IPS-20b (cell line): ENCODE measurements at regions not wholly inside any gene's neighbourhood (a gene's known extent, or its start where the extent isn't known, plus 50 kb on each side); places are given as distances from the start of the nearest gene placed in this dataset.

Experiments
- H3K27ac ChIP-seq: one replicate; pipeline ENCODE4 v1.5.1; 2013; ENCODE audit warnings: low read length
- H3K27me3 ChIP-seq: 2 replicates; pipeline ENCODE4 v1.6.1; 2013; ENCODE audit warnings: mild to moderate bottlenecking, low read length, inconsistent platforms; ENCODE audit not compliant: insufficient read depth
- H3K36me3 ChIP-seq: 2 replicates; pipeline ENCODE4 v1.6.1; 2013; ENCODE audit warnings: low read depth, mild to moderate bottlenecking, inconsistent platforms, low read length, moderate library complexity; ENCODE audit not compliant: insufficient read depth
- H3K4me1 ChIP-seq: 2 replicates; pipeline ENCODE4 v1.6.1; 2013; ENCODE audit warnings: mild to moderate bottlenecking, control low read depth, inconsistent platforms, low read length, moderate library complexity; ENCODE audit not compliant: insufficient read depth
- H3K4me3 ChIP-seq: 2 replicates; pipeline ENCODE4 v1.5.1; 2013; ENCODE audit warnings: mild to moderate bottlenecking, low read length, inconsistent platforms
- H3K9ac ChIP-seq: 2 replicates; pipeline ENCODE4 v1.6.1; 2013; ENCODE audit warnings: low read depth, mild to moderate bottlenecking, inconsistent platforms, low read length, moderate library complexity
- H3K9me3 ChIP-seq: 2 replicates; pipeline ENCODE4 v1.6.1; 2013; ENCODE audit warnings: mild to moderate bottlenecking, low read depth, low read length, inconsistent platforms; ENCODE audit not compliant: insufficient read depth

DNA sequence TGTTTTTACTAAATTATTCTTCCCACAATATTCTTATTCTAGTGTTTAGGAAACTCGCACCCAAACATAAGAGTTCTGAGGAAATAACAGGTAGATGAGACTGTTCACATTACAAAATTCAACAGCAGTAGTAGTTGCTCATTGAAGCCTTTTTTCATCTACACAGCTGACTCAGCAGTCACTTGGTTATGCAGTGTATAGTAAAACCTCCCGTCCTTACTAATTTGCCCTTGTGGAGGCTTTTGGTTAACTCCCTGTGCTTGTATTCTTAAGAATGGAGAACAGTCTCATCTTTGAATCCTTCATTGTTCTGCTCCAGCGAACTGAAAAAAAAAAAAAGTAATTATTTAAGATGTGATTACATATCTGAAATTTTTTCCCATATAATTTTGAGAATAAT is 1716.6 kb downstream of the PCDH7 start:
- no peaks in the 10 kb centered on the region for H3K9me3 ChIP-seq
- H3K27ac ChIP-seq, result no peak overlapping the region
- H3K4me1 ChIP-seq, result no peaks in the 10 kb centered on the region
- no peaks in the 10 kb centered on the region for H3K27me3 ChIP-seq
- H3K36me3 ChIP-seq, result no peaks in the 10 kb centered on the region
- no peak overlapping the region for H3K4me3 ChIP-seq
- no peak overlapping the region for H3K9ac ChIP-seq

DNA sequence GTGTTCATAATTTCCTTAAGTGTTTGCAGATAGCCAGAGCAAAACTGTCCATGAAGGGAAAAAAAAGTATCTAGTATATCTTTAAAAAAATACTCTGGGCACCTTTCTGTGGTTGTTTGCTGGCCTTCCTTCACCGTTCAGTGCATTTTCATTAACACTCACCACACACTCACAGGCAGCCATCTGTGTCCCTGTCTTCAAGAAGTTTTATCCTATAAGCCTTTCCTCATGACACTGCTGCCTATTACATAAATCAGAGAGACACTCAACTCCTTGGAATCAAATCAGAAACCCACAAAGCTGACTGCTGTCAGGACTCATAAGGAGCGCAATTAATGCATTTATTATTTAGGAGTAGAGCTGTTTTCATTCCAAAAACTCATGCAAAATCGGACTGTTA is 1720.2 kb downstream of the PCDH7 start:
- Histone ChIP-seq H3K9me3 (no peaks in the 10 kb centered on the region), H3K4me3 (no peak overlapping the region)

DNA sequence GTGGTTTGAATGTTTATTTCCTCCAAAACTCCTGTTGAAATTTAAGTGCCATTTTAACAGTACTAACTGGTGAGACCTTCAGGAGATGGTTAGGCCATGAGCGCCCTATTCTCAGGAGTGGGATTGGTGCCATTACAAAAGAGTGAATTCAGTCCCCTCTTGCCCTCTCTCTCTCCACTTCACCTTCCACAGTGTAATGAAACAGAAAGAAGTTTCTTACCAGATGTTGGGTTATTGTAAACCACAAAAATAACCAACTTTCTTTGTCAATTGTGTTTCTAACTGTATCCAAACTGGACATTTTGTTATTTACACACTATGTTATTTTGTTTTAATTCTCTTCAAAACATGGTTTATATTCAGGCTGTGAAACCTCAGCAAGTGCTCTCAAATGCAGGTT is 1734.3 kb downstream of the PCDH7 start:
- no peaks in the 10 kb centered on the region for H3K27me3 ChIP-seq
- no peaks in the 10 kb centered on the region for H3K9me3 ChIP-seq
- H3K4me1 ChIP-seq, result no peaks in the 10 kb centered on the region
- H3K4me3 ChIP-seq, result no peak overlapping the region
- no peak overlapping the region for H3K27ac ChIP-seq
- no peaks in the 10 kb centered on the region for H3K36me3 ChIP-seq
- no peak overlapping the region for H3K9ac ChIP-seq

More for the DNA sequence above, 1720.2 kb downstream of the PCDH7 start:
- Histone ChIP-seq H3K36me3 (no peaks in the 10 kb centered on the region), H3K27ac (no peak overlapping the region), H3K27me3 (no peaks in the 10 kb centered on the region), H3K4me1 (no peaks in the 10 kb centered on the region), H3K9ac (no peak overlapping the region)

DNA sequence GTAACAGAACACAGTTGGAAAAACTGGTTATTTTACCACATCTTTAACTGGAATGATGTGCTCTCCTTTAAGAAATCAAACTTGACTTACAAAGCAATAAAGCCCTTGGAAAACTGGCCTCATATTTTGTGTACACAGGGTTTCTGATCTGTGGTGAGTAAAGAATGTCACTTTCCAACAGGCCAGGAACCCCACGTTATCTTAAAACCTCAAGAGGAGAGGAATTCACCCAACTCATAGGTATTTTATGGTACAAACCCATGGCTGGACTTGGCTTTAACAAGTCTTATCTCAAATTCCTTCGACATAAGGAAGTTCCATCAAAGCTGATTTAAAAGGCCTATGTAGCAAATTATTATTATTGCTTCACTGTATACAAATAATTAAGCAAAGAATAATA is 1735.1 kb downstream of the PCDH7 start:
- H3K27me3 ChIP-seq, result no peaks in the 10 kb centered on the region
- H3K9me3 ChIP-seq, result no peaks in the 10 kb centered on the region
- no peaks in the 10 kb centered on the region for H3K36me3 ChIP-seq
- H3K27ac ChIP-seq, result no peak overlapping the region
- no peak overlapping the region for H3K4me3 ChIP-seq
- no peak overlapping the region for H3K9ac ChIP-seq
- no peaks in the 10 kb centered on the region for H3K4me1 ChIP-seq

DNA sequence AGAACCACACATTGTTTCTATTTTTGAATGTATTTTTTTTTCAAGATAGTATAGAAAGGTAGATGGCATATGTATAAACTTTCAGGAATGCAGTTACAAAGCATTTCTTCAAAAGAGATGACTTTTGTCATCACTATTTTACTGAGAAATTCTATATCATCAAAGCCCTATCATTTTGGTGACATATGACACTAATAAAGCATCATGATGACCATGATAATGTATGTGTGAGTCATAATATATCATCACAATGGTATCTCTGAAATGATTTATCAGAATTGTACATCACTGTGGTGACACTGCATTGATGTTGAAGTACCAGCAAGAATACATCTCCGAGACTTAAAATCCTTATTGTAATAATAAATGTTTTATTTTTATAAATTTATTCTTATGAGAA is 1740.8 kb downstream of the PCDH7 start:
- no peaks in the 10 kb centered on the region for H3K27me3 ChIP-seq

DNA sequence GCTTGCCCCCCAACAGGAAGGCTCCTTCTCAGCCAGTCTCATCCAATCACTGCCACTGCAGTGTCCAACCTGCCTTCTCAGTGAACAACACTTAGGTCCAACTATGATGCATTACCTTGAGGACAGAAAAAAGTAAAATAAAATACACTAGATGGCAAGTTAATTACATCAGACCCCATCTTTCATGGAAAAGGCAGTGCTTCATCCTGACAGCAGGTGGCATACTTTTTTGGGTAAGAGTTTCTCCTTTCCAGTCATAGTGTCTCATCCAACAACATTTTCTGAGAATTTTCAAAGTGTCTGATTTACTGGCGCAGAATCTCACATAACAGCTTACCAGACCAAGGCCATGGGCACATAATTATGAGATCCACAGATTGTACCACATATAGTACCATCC is 1742.8 kb downstream of the PCDH7 start:
- no peaks in the 10 kb centered on the region for H3K9me3 ChIP-seq

More for the DNA sequence above, 1740.8 kb downstream of the PCDH7 start:
- Histone ChIP-seq H3K9me3 (no peaks in the 10 kb centered on the region), H3K27ac (no peak overlapping the region), H3K9ac (no peak overlapping the region), H3K36me3 (no peaks in the 10 kb centered on the region), H3K4me3 (no peak overlapping the region), H3K4me1 (no peaks in the 10 kb centered on the region)

DNA sequence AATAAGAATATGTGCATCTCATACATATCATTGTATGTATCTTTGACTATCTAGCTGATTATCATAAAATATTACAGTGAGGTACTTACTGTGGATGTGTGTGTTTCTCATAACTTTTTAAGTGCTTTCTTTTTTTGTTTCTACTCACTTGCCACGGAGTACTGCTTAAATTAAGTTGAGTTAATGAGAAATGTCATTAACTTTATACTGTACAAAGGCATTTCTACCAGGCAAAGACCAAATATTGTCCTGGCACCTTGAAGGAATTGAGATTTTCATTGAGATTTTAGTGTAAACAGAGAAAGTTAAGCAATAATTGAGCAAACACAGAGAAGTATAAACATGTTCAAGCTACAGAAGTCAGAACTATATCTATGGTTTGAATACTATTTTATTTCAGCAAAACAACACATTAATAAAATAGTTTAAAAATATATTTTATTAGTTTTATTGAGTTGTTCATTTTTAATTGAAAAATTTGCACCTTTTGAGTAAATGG is 1750.0 kb downstream of the PCDH7 start:
- Histone ChIP-seq H3K27ac (no peak overlapping the region), H3K36me3 (no peaks in the 10 kb centered on the region), H3K4me3 (no peak overlapping the region), H3K27me3 (no peaks in the 10 kb centered on the region), H3K4me1 (no peaks in the 10 kb centered on the region), H3K9me3 (no peaks in the 10 kb centered on the region), H3K9ac (no peak overlapping the region)

More for the DNA sequence above, 1742.8 kb downstream of the PCDH7 start:
- no peak overlapping the region for H3K9ac ChIP-seq
- no peak overlapping the region for H3K27ac ChIP-seq
- H3K4me3 ChIP-seq, result no peak overlapping the region
- no peaks in the 10 kb centered on the region for H3K36me3 ChIP-seq
- no peaks in the 10 kb centered on the region for H3K27me3 ChIP-seq
- no peaks in the 10 kb centered on the region for H3K4me1 ChIP-seq

DNA sequence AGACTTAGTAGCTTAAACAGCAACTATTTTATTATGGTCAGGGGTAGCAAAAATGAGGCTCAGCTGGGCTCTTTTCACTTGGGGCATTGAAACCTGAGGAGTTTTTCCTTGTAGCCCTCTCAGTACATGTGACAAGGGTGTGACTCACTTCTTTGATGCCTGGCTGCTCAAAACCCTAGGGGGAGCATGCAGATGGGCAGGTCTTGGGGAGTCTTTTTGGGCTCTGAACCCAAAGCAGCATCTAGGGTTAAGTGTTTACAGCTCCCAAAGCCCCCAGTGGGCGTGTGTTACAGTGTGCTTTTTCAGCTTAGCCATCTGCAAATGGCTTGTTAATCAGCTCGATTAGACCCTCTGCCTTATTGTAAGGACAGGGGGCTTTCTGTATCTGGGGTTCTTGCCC is 1752.7 kb downstream of the PCDH7 start:
- H3K9ac ChIP-seq, result no peak overlapping the region
- H3K4me3 ChIP-seq, result no peak overlapping the region
- no peak overlapping the region for H3K27ac ChIP-seq
- no peaks in the 10 kb centered on the region for H3K4me1 ChIP-seq
- H3K27me3 ChIP-seq, result no peaks in the 10 kb centered on the region
- H3K36me3 ChIP-seq, result no peaks in the 10 kb centered on the region
- H3K9me3 ChIP-seq, result no peaks in the 10 kb centered on the region

DNA sequence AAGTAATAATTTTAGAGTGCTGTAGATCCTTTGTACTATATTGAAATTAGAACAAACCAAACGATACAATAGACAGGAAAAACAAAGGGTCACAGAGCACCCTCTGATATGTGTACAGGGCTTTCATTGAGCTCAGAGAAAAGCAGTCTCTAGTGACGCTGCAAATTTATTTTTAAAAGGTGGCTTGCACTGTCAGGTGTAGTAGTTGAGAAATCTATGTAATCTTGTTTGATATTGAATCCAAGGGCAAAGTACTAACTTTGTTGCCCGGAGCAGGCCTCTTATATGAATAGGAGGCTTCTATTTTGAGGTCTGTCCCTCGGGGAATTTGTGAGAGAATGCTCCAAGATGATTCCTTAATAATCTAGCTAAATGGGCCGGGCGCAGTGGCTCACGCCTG is 1755.5 kb downstream of the PCDH7 start:
- Histone ChIP-seq H3K36me3 (no peaks in the 10 kb centered on the region), H3K27ac (no peak overlapping the region), H3K4me3 (no peak overlapping the region), H3K9ac (no peak overlapping the region), H3K9me3 (no peaks in the 10 kb centered on the region), H3K4me1 (no peaks in the 10 kb centered on the region), H3K27me3 (no peaks in the 10 kb centered on the region)

DNA sequence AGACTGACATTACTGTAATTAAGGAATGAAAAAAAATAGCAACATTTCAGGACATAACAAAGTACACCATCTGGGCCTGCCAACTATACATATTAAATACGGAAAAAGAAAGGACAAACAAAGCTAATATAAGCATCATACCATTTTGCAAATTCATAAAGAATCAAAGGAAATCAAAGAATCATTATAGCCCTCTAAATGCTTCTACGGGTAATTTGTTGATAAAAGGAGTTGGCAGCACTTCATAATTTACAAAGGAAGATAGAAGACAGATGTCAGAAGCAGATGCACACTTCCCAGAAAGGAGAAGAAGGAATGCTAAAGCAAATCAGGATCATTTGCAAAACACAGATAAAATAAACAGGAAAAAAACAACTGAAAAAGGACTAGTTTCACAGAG is 1757.3 kb downstream of the PCDH7 start:
- no peaks in the 10 kb centered on the region for H3K36me3 ChIP-seq
- no peak overlapping the region for H3K4me3 ChIP-seq
- H3K27me3 ChIP-seq, result no peaks in the 10 kb centered on the region
- H3K4me1 ChIP-seq, result no peaks in the 10 kb centered on the region
- no peak overlapping the region for H3K27ac ChIP-seq
- H3K9me3 ChIP-seq, result no peaks in the 10 kb centered on the region
- no peak overlapping the region for H3K9ac ChIP-seq

DNA sequence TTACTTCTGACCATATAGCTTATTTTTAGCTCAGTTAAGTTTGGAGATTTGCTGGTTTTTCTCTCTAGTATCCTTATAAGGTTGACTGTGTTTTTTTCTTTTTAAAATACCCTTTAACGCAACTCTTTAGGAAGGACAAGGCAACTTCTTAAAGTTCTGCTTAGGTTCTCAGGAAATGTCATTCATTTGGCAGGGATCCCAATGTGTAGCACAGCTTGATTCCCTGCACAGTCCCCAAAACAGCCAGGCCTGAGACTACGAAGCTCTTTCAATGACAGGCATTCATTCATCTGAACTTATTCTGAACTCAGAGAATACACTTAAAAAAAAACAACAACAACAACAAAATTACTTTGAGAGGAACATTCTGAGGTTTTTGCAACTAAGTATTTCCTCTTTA is 1765.8 kb downstream of the PCDH7 start:
- Histone ChIP-seq H3K4me3 (no peak overlapping the region), H3K4me1 (no peaks in the 10 kb centered on the region), H3K9me3 (no peaks in the 10 kb centered on the region), H3K9ac (no peak overlapping the region), H3K36me3 (no peaks in the 10 kb centered on the region), H3K27ac (no peak overlapping the region), H3K27me3 (no peaks in the 10 kb centered on the region)

DNA sequence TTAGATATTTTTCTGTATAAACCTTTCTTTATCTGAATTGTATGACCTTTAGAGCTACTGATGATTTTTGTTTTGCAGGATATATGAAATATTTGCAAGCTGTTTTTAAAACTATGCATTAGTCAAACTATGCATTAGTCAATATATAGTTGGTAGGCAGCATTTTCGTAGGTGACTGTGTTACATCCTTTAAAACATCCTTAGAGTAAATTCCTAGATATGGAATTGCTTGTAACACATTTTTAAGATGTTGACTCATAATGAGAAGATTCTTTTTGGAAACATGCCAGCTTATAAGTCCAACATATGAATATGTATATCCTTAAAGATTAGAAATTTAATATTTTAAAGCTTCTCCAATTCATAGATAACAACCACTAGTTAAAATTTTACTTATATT is 1768.5 kb downstream of the PCDH7 start:
- Histone ChIP-seq H3K4me3 (no peak overlapping the region), H3K9me3 (no peaks in the 10 kb centered on the region), H3K27ac (no peak overlapping the region), H3K36me3 (no peaks in the 10 kb centered on the region), H3K27me3 (no peaks in the 10 kb centered on the region), H3K9ac (no peak overlapping the region), H3K4me1 (no peaks in the 10 kb centered on the region)

DNA sequence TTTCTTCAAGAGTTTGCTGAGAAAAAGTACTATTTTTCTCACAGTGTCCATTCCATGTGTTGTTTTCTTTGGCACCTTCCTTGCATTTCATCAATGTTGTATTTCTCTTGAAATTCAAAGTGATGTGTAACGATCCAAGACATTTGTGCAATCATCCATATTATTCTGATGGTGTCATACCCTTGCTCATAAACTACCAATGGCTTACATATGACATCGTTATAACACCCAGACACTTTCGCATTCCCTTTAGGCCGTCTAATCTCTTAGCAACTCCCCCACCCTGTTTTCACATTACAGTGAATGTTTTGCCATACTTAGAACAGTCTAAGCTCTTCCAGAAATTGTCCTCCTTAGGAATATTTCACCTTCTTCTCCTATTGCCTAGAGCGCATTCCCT is 1779.0 kb downstream of the PCDH7 start:
- Histone ChIP-seq H3K4me3 (no peak overlapping the region), H3K27me3 (no peaks in the 10 kb centered on the region), H3K9me3 (no peaks in the 10 kb centered on the region), H3K27ac (no peak overlapping the region), H3K4me1 (no peaks in the 10 kb centered on the region), H3K36me3 (no peaks in the 10 kb centered on the region), H3K9ac (no peak overlapping the region)
